OCI-LY1 (cell line): ENCODE measurements at regions not wholly inside any gene's neighbourhood (a gene's known extent, or its start where the extent isn't known, plus 50 kb on each side); places are given as distances from the start of the nearest gene placed in this dataset.

Experiments used
- EZH2 ChIP-seq: fragments of 200-600 bp; sonication (generic), shearing (Covaris generic); IDR thresholded peaks from 2 replicates; pipeline ENCODE4 v1.8.0; 2017; ENCODE audit warnings: borderline replicate concordance, mixed run types, mild to moderate bottlenecking, antibody characterized with exemption, low read length, moderate library complexity, mixed read lengths
- TF ChIP-seq, protein P1 (sequence below): fragments of 200-600 bp; sonication (generic), shearing (Covaris generic); IDR thresholded peaks from 2 replicates; pipeline ENCODE4 v1.5.1; 2017; ENCODE audit warnings: mild to moderate bottlenecking, antibody characterized with exemption, low read length, moderate library complexity, mixed read lengths

DNA sequence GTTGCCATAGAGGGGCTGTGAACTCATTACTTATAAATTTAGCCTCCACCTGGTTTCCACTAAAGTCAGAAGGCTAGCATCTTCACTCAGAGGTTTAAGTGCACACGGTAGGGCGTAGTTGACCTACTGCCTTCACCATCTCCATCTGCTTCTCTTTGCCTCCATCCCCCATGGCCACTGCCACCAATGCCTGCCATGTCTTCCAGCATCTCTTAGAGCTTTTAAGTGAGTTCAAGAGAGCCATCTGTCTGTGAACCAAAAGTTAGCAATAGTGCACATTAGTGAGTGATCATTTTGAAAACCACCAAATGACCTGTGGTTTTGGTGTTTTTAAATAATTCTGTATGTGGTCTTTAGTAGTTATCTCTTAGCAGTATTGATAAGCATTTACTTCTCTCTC, 102.0 kb downstream of the DMRTA1 start:
- TF ChIP-seq EZH2, result no peak
- TF ChIP-seq, protein P1, sequence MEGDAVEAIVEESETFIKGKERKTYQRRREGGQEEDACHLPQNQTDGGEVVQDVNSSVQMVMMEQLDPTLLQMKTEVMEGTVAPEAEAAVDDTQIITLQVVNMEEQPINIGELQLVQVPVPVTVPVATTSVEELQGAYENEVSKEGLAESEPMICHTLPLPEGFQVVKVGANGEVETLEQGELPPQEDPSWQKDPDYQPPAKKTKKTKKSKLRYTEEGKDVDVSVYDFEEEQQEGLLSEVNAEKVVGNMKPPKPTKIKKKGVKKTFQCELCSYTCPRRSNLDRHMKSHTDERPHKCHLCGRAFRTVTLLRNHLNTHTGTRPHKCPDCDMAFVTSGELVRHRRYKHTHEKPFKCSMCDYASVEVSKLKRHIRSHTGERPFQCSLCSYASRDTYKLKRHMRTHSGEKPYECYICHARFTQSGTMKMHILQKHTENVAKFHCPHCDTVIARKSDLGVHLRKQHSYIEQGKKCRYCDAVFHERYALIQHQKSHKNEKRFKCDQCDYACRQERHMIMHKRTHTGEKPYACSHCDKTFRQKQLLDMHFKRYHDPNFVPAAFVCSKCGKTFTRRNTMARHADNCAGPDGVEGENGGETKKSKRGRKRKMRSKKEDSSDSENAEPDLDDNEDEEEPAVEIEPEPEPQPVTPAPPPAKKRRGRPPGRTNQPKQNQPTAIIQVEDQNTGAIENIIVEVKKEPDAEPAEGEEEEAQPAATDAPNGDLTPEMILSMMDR, result no peak
